Neural crest cell (in vitro differentiated cells): ENCODE measurements at regions not wholly inside any gene's neighbourhood (a gene's known extent, or its start where the extent isn't known, plus 50 kb on each side); places are given as distances from the start of the nearest gene placed in this dataset.

Experiments used
- DNase-seq: peaks from one replicate; pipeline ENCODE4 v3.0.0; 2021; ENCODE audit warnings: low read depth, mixed read lengths, low spot score
- H3K27ac Mint-ChIP-seq: one replicate; pipeline ENCODE4 v1.8.0; 2021; ENCODE audit warnings: mild to moderate bottlenecking, mixed read lengths; ENCODE audit not compliant: unreplicated experiment
- H3K27me3 Mint-ChIP-seq: 2 replicates; pipeline ENCODE4 v1.8.0; 2021; ENCODE audit warnings: low read depth, mild to moderate bottlenecking, mixed read lengths
- H3K36me3 Mint-ChIP-seq: 2 replicates; pipeline ENCODE4 v1.8.0; 2021; ENCODE audit warnings: low read depth, mild to moderate bottlenecking, mixed read lengths
- H3K4me1 Mint-ChIP-seq: 2 replicates; pipeline ENCODE4 v1.8.0; 2021; ENCODE audit warnings: mixed read lengths
- H3K4me3 Mint-ChIP-seq: one replicate; pipeline ENCODE4 v1.8.0; 2021; ENCODE audit warnings: mild to moderate bottlenecking, mixed read lengths
- H3K9me3 Mint-ChIP-seq: 2 replicates; pipeline ENCODE4 v1.8.0; 2021; ENCODE audit warnings: mixed read lengths
- TF ChIP-seq, protein P1 (sequence below): fragments of 200-600 bp; sonication (generic); conservative IDR thresholded peaks from 2 replicates; pipeline ENCODE4 v1.5.0; 2021; ENCODE audit warnings: antibody characterized with exemption, mild to moderate bottlenecking

DNA sequence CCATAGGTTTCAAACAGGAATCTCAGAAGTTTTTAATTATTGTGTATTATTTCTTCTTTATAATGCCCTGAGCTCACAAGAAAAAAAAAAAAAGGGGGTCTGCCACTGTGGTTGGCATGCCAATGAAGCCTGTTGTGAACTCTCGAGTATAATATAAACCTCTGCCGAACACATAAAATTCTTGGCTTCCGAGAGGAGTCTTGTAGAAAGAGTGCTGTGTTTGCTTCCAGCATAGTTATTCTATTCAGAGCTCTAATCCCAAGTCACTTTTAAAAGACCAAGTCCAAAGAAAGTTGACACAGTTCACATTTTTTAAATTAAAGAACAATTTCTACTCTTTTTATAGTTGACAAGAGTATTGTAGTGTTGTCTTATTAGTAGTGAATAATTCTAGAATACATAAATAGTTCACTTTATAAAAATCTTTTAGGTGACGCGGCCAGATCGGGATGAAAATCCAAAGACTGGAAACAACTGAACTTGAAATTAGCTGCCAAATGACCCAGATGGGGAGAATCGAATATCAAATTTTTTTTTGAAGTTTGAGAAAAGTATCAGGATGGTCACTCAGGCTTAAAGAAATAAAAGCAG lies 293.2 kb downstream of the DUSP10 start:
- Mint-ChIP-seq H3K36me3 (no peaks in the 10 kb centered on the region), H3K9me3 (peaks cover 4% of the 10 kb centered on the region), H3K4me3 (no peak overlapping the region), H3K4me1 (no peaks in the 10 kb centered on the region), H3K27me3 (no peaks in the 10 kb centered on the region), H3K27ac (no peak overlapping the region)
- no peak for DNase-seq
- TF ChIP-seq, protein P1, sequence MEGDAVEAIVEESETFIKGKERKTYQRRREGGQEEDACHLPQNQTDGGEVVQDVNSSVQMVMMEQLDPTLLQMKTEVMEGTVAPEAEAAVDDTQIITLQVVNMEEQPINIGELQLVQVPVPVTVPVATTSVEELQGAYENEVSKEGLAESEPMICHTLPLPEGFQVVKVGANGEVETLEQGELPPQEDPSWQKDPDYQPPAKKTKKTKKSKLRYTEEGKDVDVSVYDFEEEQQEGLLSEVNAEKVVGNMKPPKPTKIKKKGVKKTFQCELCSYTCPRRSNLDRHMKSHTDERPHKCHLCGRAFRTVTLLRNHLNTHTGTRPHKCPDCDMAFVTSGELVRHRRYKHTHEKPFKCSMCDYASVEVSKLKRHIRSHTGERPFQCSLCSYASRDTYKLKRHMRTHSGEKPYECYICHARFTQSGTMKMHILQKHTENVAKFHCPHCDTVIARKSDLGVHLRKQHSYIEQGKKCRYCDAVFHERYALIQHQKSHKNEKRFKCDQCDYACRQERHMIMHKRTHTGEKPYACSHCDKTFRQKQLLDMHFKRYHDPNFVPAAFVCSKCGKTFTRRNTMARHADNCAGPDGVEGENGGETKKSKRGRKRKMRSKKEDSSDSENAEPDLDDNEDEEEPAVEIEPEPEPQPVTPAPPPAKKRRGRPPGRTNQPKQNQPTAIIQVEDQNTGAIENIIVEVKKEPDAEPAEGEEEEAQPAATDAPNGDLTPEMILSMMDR: no peak

DNA sequence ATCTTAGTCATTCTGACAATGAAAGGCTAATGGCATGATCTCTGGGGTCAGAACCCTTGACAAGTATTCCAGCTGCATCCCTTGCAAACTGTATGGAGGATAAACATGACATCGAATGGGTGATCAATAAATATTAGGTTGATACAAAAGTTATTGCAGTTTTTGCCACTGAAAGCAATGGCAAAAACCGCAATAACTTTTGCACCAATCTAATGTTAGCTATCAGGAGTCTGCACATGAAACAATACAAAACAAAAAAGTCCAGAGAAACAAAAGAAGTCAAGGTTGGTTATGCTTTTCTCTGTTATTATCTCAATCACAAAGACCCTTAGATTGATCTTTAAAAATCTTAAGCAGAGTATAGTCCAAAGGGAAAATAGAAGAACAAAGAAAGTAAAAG lies 292.7 kb downstream of the DUSP10 start:
- TF ChIP-seq, protein P1: no peak
- H3K4me1 Mint-ChIP-seq: no peaks in the 10 kb centered on the region
- H3K4me3 Mint-ChIP-seq: no peak overlapping the region
- H3K9me3 Mint-ChIP-seq: peaks cover 4% of the 10 kb centered on the region
- H3K27ac Mint-ChIP-seq: no peak overlapping the region
- no peaks in the 10 kb centered on the region for H3K36me3 Mint-ChIP-seq
- no peaks in the 10 kb centered on the region for H3K27me3 Mint-ChIP-seq
- no peak for DNase-seq

DNA sequence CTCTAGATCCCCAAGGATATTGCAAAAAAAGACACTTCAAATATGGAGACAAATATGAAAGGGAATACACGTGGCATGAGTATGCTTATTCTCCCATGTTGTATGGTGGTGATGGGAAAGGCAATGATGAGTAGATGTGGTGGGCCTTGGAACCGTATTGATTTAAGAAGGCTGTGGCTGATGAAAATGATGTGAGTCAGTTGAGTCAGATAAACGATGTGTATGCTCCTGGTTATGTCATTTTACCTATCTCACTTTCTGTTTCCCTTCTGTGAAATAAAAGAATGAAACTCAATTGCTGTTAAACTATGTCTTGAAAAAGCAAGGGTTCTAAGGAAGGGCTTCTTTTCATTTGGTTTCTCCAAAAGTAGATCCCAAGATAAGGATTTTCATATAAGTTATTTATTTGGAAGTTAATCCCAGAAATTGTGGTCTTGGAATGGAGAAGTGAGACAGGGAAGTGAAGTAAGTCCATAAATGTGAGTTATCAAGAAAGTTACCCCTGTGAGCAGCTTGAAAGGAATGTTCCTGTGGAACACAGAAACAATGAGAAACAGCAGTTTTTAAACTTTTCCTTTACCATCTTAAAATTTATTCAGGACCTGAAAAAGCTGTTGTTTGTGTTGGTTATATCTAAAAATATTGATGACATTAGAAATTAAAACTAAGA lies 292.0 kb downstream of the DUSP10 start:
- Mint-ChIP-seq H3K4me1 (no peaks in the 10 kb centered on the region), H3K27ac (no peak overlapping the region), H3K9me3 (peaks cover 4% of the 10 kb centered on the region), H3K27me3 (no peaks in the 10 kb centered on the region), H3K4me3 (no peak overlapping the region), H3K36me3 (no peaks in the 10 kb centered on the region)
- DNase-seq: no peak
- TF ChIP-seq, protein P1: no peak

DNA sequence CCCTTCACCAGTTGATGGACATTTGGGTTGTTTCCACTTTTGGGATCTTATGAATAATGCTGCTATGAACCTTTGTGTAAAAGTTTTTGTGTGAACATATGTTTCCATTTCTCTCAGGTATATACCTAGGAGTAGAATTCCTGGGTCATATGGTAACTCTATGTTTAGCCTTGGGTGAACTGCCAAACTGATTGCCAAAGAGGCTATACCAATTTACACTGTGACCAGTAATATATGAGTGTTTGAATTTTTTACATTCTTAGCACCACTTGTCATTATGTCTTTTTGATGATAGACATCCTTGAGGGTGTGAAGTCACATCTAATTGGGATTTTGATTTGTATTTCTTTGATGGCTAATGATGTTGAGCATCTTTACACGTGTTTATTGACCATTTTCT lies 290.1 kb downstream of the DUSP10 start:
- Mint-ChIP-seq H3K27me3 (no peaks in the 10 kb centered on the region), H3K4me1 (no peaks in the 10 kb centered on the region), H3K36me3 (no peaks in the 10 kb centered on the region), H3K4me3 (no peak overlapping the region), H3K9me3 (peaks cover 4% of the 10 kb centered on the region), H3K27ac (no peak overlapping the region)
- TF ChIP-seq, protein P1: no peak
- DNase-seq: no peak

DNA sequence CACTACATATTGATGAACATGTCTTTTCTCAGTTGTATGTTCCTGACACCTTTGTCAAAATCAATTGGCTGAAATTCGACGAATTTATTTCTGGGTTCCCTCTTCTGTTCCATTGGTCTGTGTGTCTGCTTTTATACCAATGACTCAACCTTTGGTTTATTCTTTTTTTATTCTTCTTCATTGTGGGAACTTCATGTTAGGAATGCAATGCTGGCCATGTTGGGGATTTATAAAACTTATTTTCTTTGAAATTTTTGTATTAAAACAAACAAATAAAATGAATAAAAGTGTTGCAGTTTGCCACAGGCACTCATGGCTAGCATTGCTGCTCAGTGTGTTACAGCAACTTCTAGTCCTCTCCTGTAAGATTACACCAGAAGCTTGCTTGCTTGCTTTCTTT lies 287.8 kb downstream of the DUSP10 start:
- no peak for DNase-seq
- Mint-ChIP-seq H3K9me3 (peaks cover 4% of the 10 kb centered on the region), H3K27ac (no peak overlapping the region), H3K27me3 (peaks cover 8% of the 10 kb centered on the region), H3K36me3 (no peaks in the 10 kb centered on the region), H3K4me1 (no peaks in the 10 kb centered on the region), H3K4me3 (no peak overlapping the region)
- TF ChIP-seq, protein P1: no peak
